ENCODE measurements at regions not wholly inside any gene's neighbourhood (a gene's known extent, or its start where the extent isn't known, plus 50 kb on each side); places are given as distances from the start of the nearest gene placed in this dataset.

GRCh38 chr20:57768519-57768918 is 58.7 kb upstream of the PMEPA1 start:
- no peaks in the 10 kb centered on the region for H3K27me3 ChIP-seq (ENCODE audit: insufficient read depth, poor library complexity, severe bottlenecking)
- ATAC-seq (ENCODE audit: low read depth): no peak
- peaks cover 5% of the 10 kb centered on the region for H3K9me3 ChIP-seq (ENCODE audit: severe bottlenecking)
- peaks cover 13% of the 10 kb centered on the region for H3K4me1 ChIP-seq (ENCODE audit: insufficient read depth, poor library complexity, severe bottlenecking)
- TF ChIP-seq CTCF (IDR thresholded peaks at IDR 0.05; ENCODE audit: poor library complexity, severe bottlenecking): no peak
- H3K4me3 ChIP-seq (ENCODE audit: severe bottlenecking): no peak overlapping the region
- H3K36me3 ChIP-seq (ENCODE audit: low read depth): no peaks in the 10 kb centered on the region
- H3K27ac ChIP-seq (ENCODE audit: poor library complexity, severe bottlenecking): no peak overlapping the region
- DNase-seq (ENCODE audit: low spot score): peak; percentile 20

GRCh38 chr20:57767441-57767840 is 57.6 kb upstream of the PMEPA1 start:
- Histone ChIP-seq H3K9me3 (ENCODE audit: severe bottlenecking) (peaks cover 5% of the 10 kb centered on the region), H3K36me3 (ENCODE audit: low read depth) (no peaks in the 10 kb centered on the region), H3K27ac (ENCODE audit: poor library complexity, severe bottlenecking) (no peak overlapping the region), H3K4me1 (ENCODE audit: insufficient read depth, poor library complexity, severe bottlenecking) (peaks cover 5% of the 10 kb centered on the region), H3K4me3 (ENCODE audit: severe bottlenecking) (no peak overlapping the region), H3K27me3 (ENCODE audit: insufficient read depth, poor library complexity, severe bottlenecking) (no peaks in the 10 kb centered on the region)
- DNase-seq (ENCODE audit: low spot score): no peak
- no peak for TF ChIP-seq CTCF (IDR thresholded peaks at IDR 0.05; ENCODE audit: poor library complexity, severe bottlenecking)
- no peak for ATAC-seq (ENCODE audit: low read depth)

GRCh38 chr20:57763235-57763595 is 53.4 kb upstream of the PMEPA1 start:
- TF ChIP-seq CTCF (IDR thresholded peaks at IDR 0.05; ENCODE audit: poor library complexity, severe bottlenecking): no peak
- no peaks in the 10 kb centered on the region for H3K36me3 ChIP-seq (ENCODE audit: low read depth)

GRCh38 chr20:57762531-57763234 is 52.9 kb upstream of the PMEPA1 start:
- Histone ChIP-seq H3K27ac (ENCODE audit: poor library complexity, severe bottlenecking) (no peak overlapping the region), H3K27me3 (ENCODE audit: insufficient read depth, poor library complexity, severe bottlenecking) (no peaks in the 10 kb centered on the region), H3K4me1 (ENCODE audit: insufficient read depth, poor library complexity, severe bottlenecking) (no peaks in the 10 kb centered on the region), H3K36me3 (ENCODE audit: low read depth) (no peaks in the 10 kb centered on the region), H3K4me3 (ENCODE audit: severe bottlenecking) (no peak overlapping the region), H3K9me3 (ENCODE audit: severe bottlenecking) (peaks cover 5% of the 10 kb centered on the region)
- ATAC-seq (ENCODE audit: low read depth): no peak
- no peak for TF ChIP-seq CTCF (IDR thresholded peaks at IDR 0.05; ENCODE audit: poor library complexity, severe bottlenecking)
- peak; percentile 55 for DNase-seq (ENCODE audit: low spot score)

More at GRCh38 chr20:57763235-57763595, 53.4 kb upstream of the PMEPA1 start:
- Histone ChIP-seq H3K4me3 (ENCODE audit: severe bottlenecking) (no peak overlapping the region), H3K4me1 (ENCODE audit: insufficient read depth, poor library complexity, severe bottlenecking) (no peaks in the 10 kb centered on the region), H3K9me3 (ENCODE audit: severe bottlenecking) (peaks cover 5% of the 10 kb centered on the region), H3K27me3 (ENCODE audit: insufficient read depth, poor library complexity, severe bottlenecking) (no peaks in the 10 kb centered on the region), H3K27ac (ENCODE audit: poor library complexity, severe bottlenecking) (no peak overlapping the region)
- no peak for ATAC-seq (ENCODE audit: low read depth)
- no peak for DNase-seq (ENCODE audit: low spot score)

GRCh38 chr20:57761413-57761734 is 51.6 kb upstream of the PMEPA1 start:
- Histone ChIP-seq H3K27me3 (ENCODE audit: insufficient read depth, poor library complexity, severe bottlenecking) (no peaks in the 10 kb centered on the region), H3K27ac (ENCODE audit: poor library complexity, severe bottlenecking) (no peak overlapping the region), H3K4me1 (ENCODE audit: insufficient read depth, poor library complexity, severe bottlenecking) (no peaks in the 10 kb centered on the region), H3K9me3 (ENCODE audit: severe bottlenecking) (peaks cover 5% of the 10 kb centered on the region), H3K36me3 (ENCODE audit: low read depth) (no peaks in the 10 kb centered on the region), H3K4me3 (ENCODE audit: severe bottlenecking) (no peak overlapping the region)
- no peak for TF ChIP-seq CTCF (IDR thresholded peaks at IDR 0.05; ENCODE audit: poor library complexity, severe bottlenecking)
- ATAC-seq (ENCODE audit: low read depth) (no peak), DNase-seq (ENCODE audit: low spot score) (peak; percentile 22)

All from RWPE2 (cell line).